NCI-H1417 (cell line): ENCODE measurements at regions not wholly inside any gene's neighbourhood (a gene's known extent, or its start where the extent isn't known, plus 50 kb on each side); places are given as distances from the start of the nearest gene placed in this dataset.
A peak's percentile ranks its signal among the peaks of the same experiment; 100 is the strongest.
"Not testable (repeated sequence)": the region's sequence is repeated elsewhere in the genome, so short reads cannot be mapped to it uniquely, and the experiment has no call there.

Source experiments
- DNase-seq, 3 experiments: peaks; one replicate each; lab custom pipeline; 2025; lab: John Stamatoyannopoulos, UW

- DNase-seq, result no peak
Measured at GRCh38 chr15:35282965-35283496, 197.9 kb upstream of the NANOGP8 start.

DNA sequence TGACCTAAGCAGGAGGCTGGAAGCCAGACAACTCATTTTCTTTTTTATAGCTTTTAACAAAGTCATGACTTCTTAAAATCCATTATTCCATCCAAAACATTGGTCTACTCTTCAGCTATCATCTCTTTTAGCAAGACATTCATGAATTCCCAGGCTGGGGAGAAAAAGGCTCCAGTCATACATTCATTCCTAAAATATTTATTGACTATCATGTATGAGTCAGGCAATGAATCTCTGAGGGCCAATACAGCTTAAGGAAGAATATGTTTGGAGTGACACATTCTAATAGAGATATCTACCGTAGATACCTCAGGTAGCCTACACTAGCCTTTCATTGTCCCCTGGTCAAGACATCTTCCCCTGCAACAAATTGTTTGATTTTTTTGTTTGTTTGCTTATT, 196.4 kb upstream of the NANOGP8 start:
- no peak for DNase-seq

DNA sequence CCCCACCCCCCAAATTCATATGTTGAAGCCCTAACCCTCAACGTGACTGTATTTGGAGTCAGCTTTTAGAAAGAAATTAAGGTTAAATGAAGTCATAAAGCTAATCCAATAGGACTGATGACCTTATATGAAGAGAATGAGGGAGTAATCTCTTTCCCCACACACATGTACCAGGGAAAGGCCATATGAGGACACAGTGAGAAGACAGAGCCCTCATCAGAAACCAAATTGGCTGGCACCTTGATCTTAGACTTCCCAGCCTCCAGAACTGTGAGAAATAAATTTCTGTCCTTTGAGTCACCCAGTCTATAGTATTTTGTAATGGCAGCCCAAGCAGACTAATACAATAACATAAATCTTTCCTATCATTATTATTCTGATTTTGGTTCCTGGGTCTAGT, 194.7 kb upstream of the NANOGP8 start:
- no peak for DNase-seq

DNA sequence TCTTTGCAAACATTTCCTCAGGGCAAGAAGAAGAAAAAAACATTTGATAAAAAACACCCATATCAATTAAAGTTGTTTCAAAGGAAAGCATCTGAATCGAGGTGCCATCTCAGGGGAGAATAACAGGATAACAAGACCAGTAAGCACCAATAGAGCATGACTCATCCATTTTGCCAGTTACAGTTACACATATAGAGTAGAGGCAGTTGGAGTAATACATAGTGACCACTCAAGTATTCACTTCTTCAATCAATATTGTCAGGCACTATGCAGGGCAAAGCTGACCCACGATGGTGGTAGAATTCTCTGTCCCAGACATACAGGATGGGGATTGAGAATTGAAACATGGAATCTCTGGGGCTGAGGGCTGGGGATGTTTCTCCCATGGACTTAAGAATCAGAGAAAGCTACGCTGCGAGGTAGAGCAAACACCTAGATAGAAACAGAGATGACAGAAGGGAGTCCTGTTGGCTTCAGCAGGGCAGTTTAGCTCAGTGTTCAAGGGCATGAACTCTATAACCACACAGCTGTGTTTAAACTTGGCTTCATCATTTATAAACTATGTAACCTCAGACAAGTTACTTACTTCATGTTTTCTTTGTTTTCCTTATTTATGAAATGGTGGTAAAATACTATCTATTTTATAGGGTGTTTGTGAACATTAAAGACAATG, 186.4 kb upstream of the NANOGP8 start:
- DNase-seq, result no peak

DNA sequence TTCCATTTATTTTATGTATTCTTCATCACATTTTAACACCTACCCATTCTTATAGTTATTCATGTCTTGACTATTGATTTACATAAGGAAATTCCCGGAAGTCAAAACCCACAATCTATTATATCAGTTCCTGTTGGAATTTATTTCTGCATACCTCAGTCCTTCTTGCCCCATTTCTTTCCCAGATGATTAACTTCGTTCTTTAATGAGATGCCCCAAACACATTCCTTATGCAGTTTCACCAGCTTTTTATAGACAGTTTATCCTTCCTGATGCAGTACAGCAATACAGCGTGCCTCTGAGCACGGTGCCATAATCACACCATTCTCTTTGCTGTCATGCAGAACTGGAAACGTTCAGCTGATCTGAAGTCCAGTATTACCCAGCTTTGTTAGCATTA, 175.8 kb upstream of the NANOGP8 start:
- no peak for DNase-seq

- not testable (repeated sequence) for DNase-seq
Measured at GRCh38 chr15:35260274-35260673, 175.2 kb upstream of the NANOGP8 start.

DNA sequence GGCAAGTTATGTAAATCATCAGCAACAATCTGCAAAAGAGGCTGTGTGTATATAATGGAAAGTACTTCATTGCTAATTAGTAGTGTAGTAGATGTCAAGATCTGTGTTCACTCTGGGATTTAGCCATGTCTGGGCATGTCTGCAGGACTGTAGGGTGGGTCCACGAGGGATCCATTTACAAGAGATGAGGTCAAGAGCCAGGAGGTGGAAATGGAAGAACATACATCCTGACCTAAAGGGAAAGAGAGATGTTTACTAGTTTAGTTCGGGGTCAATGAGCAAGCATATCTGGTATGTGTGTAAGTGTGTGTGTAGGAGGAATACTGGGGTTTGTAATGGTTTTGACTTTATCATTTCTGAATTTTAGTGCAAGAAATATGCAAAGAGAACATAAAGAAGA, 171.5 kb upstream of the NANOGP8 start:
- DNase-seq, result peak; percentile 0 to 74 (median 28)

DNA sequence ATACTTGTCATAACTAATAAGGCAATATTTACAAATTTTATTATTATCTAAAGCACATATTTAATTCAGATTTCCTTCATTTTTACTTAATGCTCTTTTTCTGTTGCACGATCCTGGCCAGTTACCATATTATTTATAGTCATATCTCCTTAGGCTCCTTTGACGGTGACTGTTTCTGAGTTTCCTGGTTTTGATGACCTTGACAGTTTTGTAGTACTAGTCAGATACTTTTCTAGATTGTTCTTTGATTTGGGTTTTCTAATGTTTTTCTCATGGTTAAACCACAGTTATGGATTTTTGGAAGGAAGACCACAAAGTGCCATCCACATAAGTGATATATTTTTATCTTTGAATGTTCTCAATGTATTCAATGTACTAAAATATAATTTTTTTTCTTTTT, 171.0 kb upstream of the NANOGP8 start:
- DNase-seq, result no peak

- not testable (repeated sequence) for DNase-seq
Measured at GRCh38 chr15:35254908-35255307, 169.8 kb upstream of the NANOGP8 start.

DNA sequence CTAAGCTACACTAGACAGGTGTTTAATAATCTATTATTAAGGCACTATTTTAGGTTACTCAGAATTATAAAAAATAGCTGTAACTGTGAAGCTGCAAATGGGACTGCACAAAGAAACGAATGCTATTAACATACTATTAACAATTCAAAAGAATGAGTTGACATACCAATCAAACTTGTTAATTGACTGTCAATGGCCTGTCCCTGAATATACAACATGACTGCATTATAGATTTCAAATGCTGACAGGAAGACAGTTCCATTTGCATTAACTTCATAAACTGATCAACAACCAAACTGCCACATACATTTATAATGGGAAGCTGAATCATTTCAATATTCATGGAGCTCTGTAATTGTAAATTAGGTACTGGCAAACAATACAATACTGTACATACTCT, 169.0 kb upstream of the NANOGP8 start:
- DNase-seq, result no peak

DNA sequence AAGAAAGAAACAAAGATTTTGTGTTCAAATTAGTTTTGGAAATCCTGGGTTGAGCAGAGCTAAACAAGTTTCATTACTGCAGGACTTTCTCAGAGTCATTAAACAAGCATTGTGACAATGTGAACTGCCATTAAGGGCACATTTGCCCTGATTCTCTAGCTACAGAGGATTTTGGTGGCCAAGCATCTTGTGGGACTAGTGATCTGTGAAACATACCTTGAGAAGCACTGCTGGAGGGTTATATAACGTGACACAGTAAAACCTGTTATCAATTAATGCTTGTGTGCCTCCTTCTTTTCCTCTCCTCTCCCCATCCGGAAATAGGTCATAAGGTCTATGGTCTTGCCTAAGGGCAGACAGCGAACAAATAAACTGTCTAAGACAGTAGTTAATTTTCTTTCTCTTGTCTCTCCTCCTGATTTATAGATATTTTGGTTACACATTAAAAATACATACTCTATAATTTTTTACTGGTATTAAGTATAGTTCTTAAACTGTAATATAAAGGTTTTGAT, 167.3 kb upstream of the NANOGP8 start:
- peak in 2 of 3 experiments; percentile 19 to 77 for DNase-seq

DNA sequence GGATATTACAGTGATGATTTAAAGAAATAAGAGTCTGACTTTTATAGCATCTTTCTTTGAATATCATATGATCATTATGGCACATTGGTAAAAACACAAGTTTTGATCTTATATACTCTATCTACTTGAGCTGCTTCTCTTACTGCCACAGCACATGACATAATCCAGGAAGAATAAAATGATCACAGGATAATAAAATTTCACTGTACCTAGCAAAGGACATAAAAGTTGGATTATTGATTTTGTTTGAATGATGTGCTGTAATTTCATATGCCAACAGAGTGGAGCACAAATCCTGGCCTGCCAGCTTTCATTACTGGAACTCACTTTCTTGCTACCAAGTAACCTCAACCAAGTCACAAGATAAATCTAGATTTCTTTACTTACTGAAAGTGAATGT, 162.1 kb upstream of the NANOGP8 start:
- DNase-seq, result no peak

DNA sequence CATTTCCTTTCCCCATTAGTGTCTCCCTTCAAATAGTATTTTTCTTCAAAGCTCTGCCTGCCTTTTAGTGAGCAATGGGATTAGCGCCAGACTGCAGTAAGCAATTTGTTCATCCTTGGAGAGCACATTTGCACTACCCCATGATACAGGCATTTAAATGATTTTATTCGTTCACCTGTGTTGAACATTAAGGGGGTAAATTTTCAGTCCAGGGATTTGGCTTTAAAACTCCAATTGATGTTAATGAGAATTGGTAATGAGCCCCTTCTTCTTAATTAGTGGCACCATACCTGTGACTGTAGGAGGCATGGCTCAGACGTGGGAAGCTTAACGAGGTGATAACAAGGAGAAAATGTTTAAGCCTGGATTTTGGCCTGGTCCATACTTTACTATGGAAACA, 161.4 kb upstream of the NANOGP8 start:
- no peak for DNase-seq

DNA sequence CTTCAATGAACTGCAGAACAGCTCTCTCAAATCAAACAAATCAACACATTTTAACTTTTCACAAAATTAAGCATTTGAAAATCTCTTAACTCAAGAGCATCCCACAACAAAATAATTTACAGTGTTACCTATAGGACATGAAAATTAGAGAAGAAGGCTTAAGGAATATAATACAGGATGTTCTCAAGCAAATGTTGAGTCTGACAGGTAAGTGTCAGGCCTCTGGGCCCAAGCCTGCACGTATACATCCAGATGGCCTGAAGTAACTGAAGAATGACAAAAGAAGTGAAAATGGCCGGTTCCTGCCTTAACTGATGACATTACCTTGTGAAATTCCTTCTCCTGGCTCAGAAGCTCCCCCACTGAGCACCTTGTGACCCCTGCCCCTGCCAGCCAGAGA, 160.6 kb upstream of the NANOGP8 start:
- not testable (repeated sequence) for DNase-seq

GRCh38 chr15:35244227-35244626, 159.1 kb upstream of the NANOGP8 start:
- no peak for DNase-seq

DNA sequence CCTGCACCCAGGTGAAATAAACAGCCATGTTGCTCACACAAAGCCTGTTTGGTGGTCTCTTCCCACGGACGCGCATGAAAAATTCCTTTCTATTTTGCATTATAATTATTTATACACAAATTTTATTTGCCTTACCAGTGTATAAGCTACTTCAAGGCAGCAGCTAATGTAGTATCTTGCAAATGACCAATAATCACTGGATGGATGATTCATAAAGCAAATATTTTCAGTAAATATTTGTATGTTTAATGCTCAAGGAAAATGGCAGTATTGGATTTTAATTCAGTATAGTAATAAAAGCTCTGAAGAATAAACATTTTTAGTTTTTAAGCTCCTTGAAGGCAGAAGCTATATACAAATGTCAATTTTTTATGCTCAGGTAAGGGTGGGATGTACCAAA, 158.7 kb upstream of the NANOGP8 start:
- no peak for DNase-seq

- not testable (repeated sequence) for DNase-seq
Measured at GRCh38 chr15:35239693-35240092, 154.6 kb upstream of the NANOGP8 start.

GRCh38 chr15:35238448-35238847, 153.4 kb upstream of the NANOGP8 start:
- not testable (repeated sequence) for DNase-seq

- DNase-seq, result no peak
Measured at GRCh38 chr15:35229085-35229484, 144.0 kb upstream of the NANOGP8 start.

- DNase-seq, result peak in 1 of 3 experiments; percentile 34
Measured at GRCh38 chr15:35218215-35218614, 133.1 kb upstream of the NANOGP8 start.

DNA sequence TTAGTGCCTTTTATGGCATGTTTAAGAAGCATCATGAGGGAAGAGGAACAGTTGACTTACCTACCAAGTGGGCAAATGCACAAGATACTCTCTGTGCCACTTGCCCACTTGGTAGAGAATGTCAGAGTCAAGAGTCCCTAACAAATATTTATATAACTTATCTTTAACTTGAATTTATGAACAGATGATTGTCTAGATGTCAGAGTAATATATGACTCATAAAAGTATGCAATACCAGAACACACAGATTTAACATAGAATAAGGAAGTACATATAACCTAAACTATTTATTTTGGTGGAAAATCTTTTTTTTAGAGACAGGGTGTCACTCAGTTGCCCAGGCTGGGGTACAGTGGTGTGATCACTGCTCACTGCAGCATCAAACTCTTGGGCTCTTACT, 130.0 kb upstream of the NANOGP8 start:
- DNase-seq, result no peak

GRCh38 chr15:35211240-35211902, 126.3 kb upstream of the NANOGP8 start:
- DNase-seq, result no peak

- DNase-seq, result no peak
Measured at GRCh38 chr15:35210370-35210769, 125.3 kb upstream of the NANOGP8 start.
